Posterior vena cava (tissue), 2 donors: ENCODE measurements at regions not wholly inside any gene's neighbourhood (a gene's known extent, or its start where the extent isn't known, plus 50 kb on each side); places are given as distances from the start of the nearest gene placed in this dataset.

Source experiments
- DNase-seq: peaks from one replicate; pipeline ENCODE4 v3.0.0-alpha.2; 2020; ENCODE audit warnings: low spot score
- intact Hi-C, 2 donors: fragments of 100-400 bp; cut with DNase I; formaldehyde crosslinking; loops; one replicate each; pipeline versions ENCODE4 v1.14.1 to v1.14.2; 2022 to 2023
- donor health status: DM: yes; HTN: yes; CAD: no.
- donor health status: DM: yes; HTN: yes; CAD: no.

GRCh38 chr10:78253063-78253853 is 219.6 kb downstream of the RPS24 start:
- DNase-seq = no peak
- intact Hi-C loops = no loop called here

GRCh38 chr10:78254013-78254412 is 220.3 kb downstream of the RPS24 start:
- intact Hi-C loops = no loop called here
- no peak for DNase-seq

- intact Hi-C loops = no loop called here
These were observed 221.6 kb downstream of the RPS24 start for GRCh38 chr10:78255214-78255613.

GRCh38 chr10:78255796-78256638 is 222.4 kb downstream of the RPS24 start:
- intact Hi-C loops = no loop called here
- DNase-seq = peak; percentile 88

More at GRCh38 chr10:78255214-78255613, 221.6 kb downstream of the RPS24 start:
- DNase-seq = no peak

GRCh38 chr10:78258323-78259030 is 224.8 kb downstream of the RPS24 start:
- intact Hi-C loops = no loop called here
- peak; percentile 46 for DNase-seq

- intact Hi-C loops = no loop called here
- DNase-seq = peak; percentile 26
These were observed 225.7 kb downstream of the RPS24 start for GRCh38 chr10:78259391-78259790.

GRCh38 chr10:78260141-78260540 is 226.5 kb downstream of the RPS24 start:
- DNase-seq = peak; percentile 28
- intact Hi-C loops = no loop called here

- intact Hi-C loops = no loop called here
- no peak for DNase-seq
These were observed 227.0 kb downstream of the RPS24 start for GRCh38 chr10:78260680-78261079.

- intact Hi-C loops = no loop called here
- DNase-seq = peak; percentile 38
These were observed 227.6 kb downstream of the RPS24 start for GRCh38 chr10:78261291-78261690.

GRCh38 chr10:78262860-78263259 is 229.2 kb downstream of the RPS24 start:
- intact Hi-C loops = no loop called here

GRCh38 chr10:78263521-78263988 is 229.9 kb downstream of the RPS24 start:
- intact Hi-C loops = no loop called here
- DNase-seq = peak; percentile 67

More at GRCh38 chr10:78262860-78263259, 229.2 kb downstream of the RPS24 start:
- DNase-seq = no peak

- intact Hi-C loops = no loop called here
- DNase-seq = peak; percentile 35
These were observed 230.7 kb downstream of the RPS24 start for GRCh38 chr10:78264361-78264760.

GRCh38 chr10:78266741-78267469 is 233.2 kb downstream of the RPS24 start:
- intact Hi-C loops = no loop called here
- DNase-seq = peak; percentile 25

GRCh38 chr10:78267598-78267997 is 233.9 kb downstream of the RPS24 start:
- intact Hi-C loops = no loop called here
- no peak for DNase-seq

GRCh38 chr10:78269060-78269459 is 235.4 kb downstream of the RPS24 start:
- intact Hi-C loops = no loop called here
- no peak for DNase-seq

- DNase-seq = no peak
- intact Hi-C loops = no loop called here
These were observed 238.7 kb downstream of the RPS24 start for GRCh38 chr10:78272329-78272728.

GRCh38 chr10:78274491-78274890 is 240.8 kb downstream of the RPS24 start:
- DNase-seq = no peak
- intact Hi-C loops = no loop called here

- no peak for DNase-seq
- intact Hi-C loops = no loop called here
These were observed 242.5 kb downstream of the RPS24 start for GRCh38 chr10:78276139-78276538.
